NT2/D1 (cell line): ENCODE measurements at regions not wholly inside any gene's neighbourhood (a gene's known extent, or its start where the extent isn't known, plus 50 kb on each side); places are given as distances from the start of the nearest gene placed in this dataset.
A peak's percentile ranks its signal among the peaks of the same experiment; 100 is the strongest.

Experiments
- DNase-seq: peaks from one replicate; pipeline ENCODE4 v3.0.0-alpha.2; 2011; ENCODE audit warnings: low read depth, low spot score
- H3K27me3 ChIP-seq: 2 replicates; pipeline ENCODE4 v1.6.0; 2011; ENCODE audit warnings: mild to moderate bottlenecking; ENCODE audit not compliant: insufficient read length, insufficient read depth
- H3K36me3 ChIP-seq: 2 replicates; pipeline ENCODE4 v1.6.1; 2011; ENCODE audit warnings: mild to moderate bottlenecking, low read length, mixed read lengths; ENCODE audit not compliant: insufficient read depth, insufficient read length
- H3K4me1 ChIP-seq: 2 replicates; pipeline ENCODE4 v1.5.1; 2011; ENCODE audit not compliant: insufficient read depth, insufficient read length
- H3K4me3 ChIP-seq: 2 replicates; pipeline ENCODE4 v1.5.1; 2011; ENCODE audit warnings: low read depth; ENCODE audit not compliant: insufficient read length
- H3K9ac ChIP-seq: 2 replicates; pipeline ENCODE4 v1.6.0; 2011; ENCODE audit warnings: low read depth; ENCODE audit not compliant: insufficient read length
- H3K9me3 ChIP-seq: 2 replicates; pipeline ENCODE4 v1.5.1; 2011; ENCODE audit warnings: mild to moderate bottlenecking, low read length; ENCODE audit not compliant: insufficient read depth
- SUZ12 ChIP-seq: IDR thresholded peaks from 2 replicates; pipeline ENCODE4 v1.6.1; 2011; ENCODE audit not compliant: insufficient read length, insufficient read depth; ENCODE audit errors: extremely low read depth
- YY1 ChIP-seq: IDR thresholded peaks from 2 replicates; pipeline ENCODE4 v1.6.1; 2011; ENCODE audit not compliant: insufficient read length, insufficient read depth
- ZNF274 ChIP-seq: IDR thresholded peaks from 2 replicates; pipeline ENCODE4 v1.6.1; 2011; ENCODE audit warnings: mild to moderate bottlenecking, low read depth, low read length

GRCh38 chr11:70709596-70709995, 311.3 kb downstream of the CTTN start:
- H3K9me3 ChIP-seq, result peaks cover 7% of the 10 kb centered on the region; the same call in 1 of the 2 replicates
- H3K4me1 ChIP-seq, result peaks cover 17% of the 10 kb centered on the region
- no peaks in the 10 kb centered on the region for H3K36me3 ChIP-seq
- H3K9ac ChIP-seq, result no peak overlapping the region
- no peaks in the 10 kb centered on the region for H3K27me3 ChIP-seq
- TF ChIP-seq YY1 (no peak), SUZ12 (no peak), ZNF274 (no peak)
- DNase-seq, result no peak
- no peak overlapping the region for H3K4me3 ChIP-seq

DNA sequence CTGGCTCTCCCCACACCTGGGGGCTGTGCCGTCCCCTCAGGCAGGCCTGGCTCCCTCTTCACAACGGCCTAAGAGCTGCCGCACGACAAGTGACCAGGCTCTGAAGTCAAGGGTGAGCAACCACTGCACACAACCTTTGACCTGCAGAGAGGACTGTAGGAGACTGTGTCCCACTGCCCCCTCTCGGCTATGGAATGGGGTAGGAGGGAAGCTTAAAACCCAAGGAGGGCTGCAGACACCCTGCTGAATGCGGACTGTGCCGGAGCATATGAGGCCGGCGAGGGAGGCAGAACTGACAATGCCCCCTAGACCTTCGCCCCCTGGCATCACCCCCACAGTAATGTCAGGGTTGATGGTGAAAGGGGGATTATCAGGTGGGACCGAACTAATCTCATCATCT, 311.9 kb downstream of the CTTN start:
- Histone ChIP-seq H3K4me3 (no peak overlapping the region), H3K9ac (no peak overlapping the region), H3K27me3 (no peaks in the 10 kb centered on the region), H3K9me3 (peaks cover 3% of the 10 kb centered on the region; the same call in 1 of the 2 replicates), H3K4me1 (peaks cover 19% of the 10 kb centered on the region), H3K36me3 (no peaks in the 10 kb centered on the region)
- DNase-seq, result no peak
- TF ChIP-seq YY1 (no peak), ZNF274 (no peak), SUZ12 (no peak)

DNA sequence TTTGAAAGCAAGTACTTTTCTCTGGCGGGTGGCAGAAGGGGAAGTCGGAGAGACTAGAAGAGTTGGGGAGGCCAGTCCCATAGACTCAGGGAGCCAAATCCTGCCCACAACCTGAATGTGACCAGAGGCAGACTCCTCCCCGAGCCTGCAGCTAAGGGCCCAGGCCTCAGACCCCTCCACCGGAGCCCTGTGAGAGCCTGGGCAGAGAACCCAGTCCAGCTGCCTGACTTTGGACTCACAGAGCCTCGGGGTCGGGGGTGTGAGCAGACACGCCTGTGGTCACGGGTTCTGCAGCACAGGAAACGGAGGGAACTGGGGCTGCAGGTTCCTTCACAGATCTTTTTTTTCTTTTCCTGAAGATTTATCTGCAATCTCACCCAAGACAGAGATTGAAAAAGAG, 312.3 kb downstream of the CTTN start:
- Histone ChIP-seq H3K4me3 (no peak overlapping the region), H3K4me1 (peaks cover 18% of the 10 kb centered on the region), H3K9ac (no peak overlapping the region), H3K36me3 (no peaks in the 10 kb centered on the region), H3K9me3 (no peaks in the 10 kb centered on the region), H3K27me3 (no peaks in the 10 kb centered on the region)
- no peak for DNase-seq
- TF ChIP-seq SUZ12 (no peak), ZNF274 (no peak), YY1 (no peak)

DNA sequence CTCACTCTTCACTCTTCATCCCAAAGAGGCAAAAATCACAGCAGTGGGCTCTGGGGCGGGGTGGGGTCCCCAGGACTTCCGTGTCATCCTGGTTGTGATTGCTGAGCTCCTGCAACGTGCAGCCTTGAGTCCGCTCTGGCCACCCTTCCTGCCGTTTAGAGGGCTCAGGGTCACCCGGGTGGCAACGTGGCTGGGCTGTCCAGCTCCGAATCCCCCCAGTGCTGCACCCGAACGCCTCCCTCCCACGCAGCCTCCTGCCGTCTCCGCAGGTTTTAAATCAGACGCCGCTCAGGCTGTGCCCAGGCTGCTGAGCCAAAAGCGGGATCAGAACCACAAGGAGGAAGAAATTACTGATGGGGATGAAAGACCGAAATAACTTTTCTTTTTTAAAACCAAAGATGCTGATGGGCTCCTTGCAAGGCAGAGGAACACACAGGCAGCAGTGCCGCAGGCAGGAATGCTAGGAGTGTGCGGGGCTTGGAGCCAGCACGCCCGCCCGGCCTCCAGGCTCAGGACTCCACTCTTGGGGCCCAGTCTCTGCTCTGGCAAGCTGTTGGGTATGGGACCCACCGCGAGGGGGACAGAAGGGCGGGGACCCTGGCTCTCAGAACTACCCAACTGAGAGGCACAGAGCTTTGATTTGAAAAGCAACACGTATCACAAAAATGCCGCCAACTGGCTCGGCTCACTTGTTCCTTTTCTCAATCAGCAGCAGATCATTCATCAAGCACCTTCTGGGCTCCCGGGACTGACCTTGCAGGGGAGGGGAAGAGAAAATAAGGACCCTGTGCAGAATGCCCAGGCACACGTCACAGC, 313.0 kb downstream of the CTTN start:
- Histone ChIP-seq H3K36me3 (no peaks in the 10 kb centered on the region), H3K9ac (no peak overlapping the region), H3K4me3 (no peak overlapping the region), H3K27me3 (no peaks in the 10 kb centered on the region), H3K9me3 (no peaks in the 10 kb centered on the region), H3K4me1 (peaks cover 15% of the 10 kb centered on the region)
- TF ChIP-seq YY1 (no peak), ZNF274 (no peak), SUZ12 (no peak)
- no peak for DNase-seq

DNA sequence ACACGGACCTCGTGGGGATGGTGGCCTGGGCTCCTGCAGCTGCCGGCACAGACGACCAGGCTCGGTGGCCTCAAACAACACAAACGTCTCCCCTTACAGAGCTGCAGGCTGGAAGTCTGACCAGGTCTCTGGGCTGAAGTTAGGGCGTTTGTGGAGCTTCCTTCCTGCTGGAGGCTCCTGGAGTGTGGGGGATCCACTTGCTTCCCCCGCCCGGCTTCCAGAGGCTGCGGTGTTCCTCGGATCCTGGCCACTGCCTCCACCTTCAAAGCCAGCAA, 313.5 kb downstream of the CTTN start:
- H3K27me3 ChIP-seq, result no peaks in the 10 kb centered on the region
- H3K9me3 ChIP-seq, result no peaks in the 10 kb centered on the region
- no peak for DNase-seq
- H3K4me1 ChIP-seq, result peaks cover 15% of the 10 kb centered on the region
- TF ChIP-seq SUZ12 (no peak), YY1 (no peak), ZNF274 (no peak)
- H3K36me3 ChIP-seq, result no peaks in the 10 kb centered on the region
- no peak overlapping the region for H3K4me3 ChIP-seq
- H3K9ac ChIP-seq, result no peak overlapping the region

GRCh38 chr11:70712471-70712870, 314.1 kb downstream of the CTTN start:
- no peaks in the 10 kb centered on the region for H3K9me3 ChIP-seq
- no peak for DNase-seq
- H3K27me3 ChIP-seq, result no peaks in the 10 kb centered on the region

GRCh38 chr11:70713086-70713835, 314.9 kb downstream of the CTTN start:
- DNase-seq, result no peak
- Histone ChIP-seq H3K9ac (peak overlapping the region; percentile 26), H3K27me3 (no peaks in the 10 kb centered on the region), H3K36me3 (no peaks in the 10 kb centered on the region), H3K4me1 (peaks cover 18% of the 10 kb centered on the region), H3K9me3 (no peaks in the 10 kb centered on the region), H3K4me3 (no peak overlapping the region)
- TF ChIP-seq ZNF274 (no peak), SUZ12 (no peak), YY1 (no peak)

More at GRCh38 chr11:70712471-70712870, 314.1 kb downstream of the CTTN start:
- no peaks in the 10 kb centered on the region for H3K36me3 ChIP-seq
- no peak for TF ChIP-seq YY1
- no peak for TF ChIP-seq ZNF274
- TF ChIP-seq SUZ12, result no peak
- H3K9ac ChIP-seq, result no peak overlapping the region
- peaks cover 15% of the 10 kb centered on the region for H3K4me1 ChIP-seq
- H3K4me3 ChIP-seq, result no peak overlapping the region
